SK-N-SH (cell line): ENCODE measurements at regions not wholly inside any gene's neighbourhood (a gene's known extent, or its start where the extent isn't known, plus 50 kb on each side); places are given as distances from the start of the nearest gene placed in this dataset.

Experiments
- CTCF ChIA-PET: fragments of 300-600, 350-600 bp; formaldehyde crosslinking; extraction: SDS; loops from one replicate; lab custom pipeline; 2021; lab: Yijun Ruan, JAX
- POLR2A ChIA-PET: fragments of 350-600 bp; sonication (Branson Sonifier 250); formaldehyde crosslinking; extraction: SDS; loops from one replicate; lab custom pipeline; 2020; ENCODE audit warnings: antibody characterized with exemption, inconsistent platforms; lab: Yijun Ruan, JAX
- DNase-seq: peaks from one replicate; pipeline ENCODE4 v3.0.0; 2012
- H2AFZ ChIP-seq: fragments of 200-600 bp; sonication (generic); 2 replicates; pipeline ENCODE4 v1.8.1; 2016; ENCODE audit warnings: antibody characterized with exemption, mild to moderate bottlenecking, low read depth
- H3F3A ChIP-seq: fragments of 200-600 bp; sonication (generic); replicated peaks from 2 replicates; pipeline ENCODE3; 2016; ENCODE audit warnings: antibody characterized with exemption, mild to moderate bottlenecking; ENCODE audit not compliant: insufficient read depth
- H3K27ac ChIP-seq, 2 experiments: fragments of 200-500 bp in 1 of 2; fragments of 200-600 bp in 1 of 2; sonication (Bioruptor generic) in 1 of 2; sonication (generic), shearing (Covaris generic) in 1 of 2; 2 replicates each; pipeline versions ENCODE4 v1.5.1 to v1.6.1; 2014 to 2016; ENCODE audit warnings: low read depth in 2 of 2, inconsistent platforms in 1 of 2, low read length in 1 of 2, mild to moderate bottlenecking in 1 of 2, mixed read lengths in 1 of 2
- H3K27me3 ChIP-seq: fragments of 200-600 bp; sonication (generic), shearing (Covaris generic); 2 replicates; pipeline ENCODE4 v1.6.1; 2016; ENCODE audit warnings: mixed run types; ENCODE audit not compliant: insufficient read depth
- H3K36me3 ChIP-seq, 2 experiments: fragments of 200-500 bp in 1 of 2; fragments of 200-600 bp in 1 of 2; sonication (Bioruptor generic) in 1 of 2; sonication (generic) in 1 of 2; replicated peaks in 1 of 2; 2 replicates each; pipeline versions ENCODE3 to v1.5.1; 2014 to 2016; ENCODE audit warnings: low read length in 1 of 2, mild to moderate bottlenecking in 1 of 2; ENCODE audit not compliant: insufficient read depth in 2 of 2, control insufficient read depth in 1 of 2
- H3K4me1 ChIP-seq, 2 experiments: fragments of 200-500 bp in 1 of 2; fragments of 200-600 bp in 1 of 2; sonication (Bioruptor generic) in 1 of 2; sonication (generic), shearing (Covaris generic) in 1 of 2; 2 replicates each; pipeline versions ENCODE4 v1.5.1 to v1.6.1; 2014 to 2016; ENCODE audit warnings: low read depth in 1 of 2, low read length in 1 of 2, mixed run types in 1 of 2; ENCODE audit not compliant: insufficient read depth in 2 of 2, control insufficient read depth in 1 of 2
- H3K4me2 ChIP-seq: fragments of 200-600 bp; sonication (generic), shearing (Covaris generic); 2 replicates; pipeline ENCODE4 v1.6.1; 2017; ENCODE audit warnings: mixed run types
- H3K4me3 ChIP-seq, 2 experiments: fragments of 200-500 bp in 1 of 2; fragments of 200-600 bp in 1 of 2; sonication (Bioruptor generic) in 1 of 2; sonication (generic), shearing (Covaris generic) in 1 of 2; 2 replicates each; pipeline versions ENCODE4 v1.5.1 to v1.8.1; 2014 to 2016; ENCODE audit warnings: low read depth in 2 of 2, inconsistent platforms in 1 of 2, low read length in 1 of 2, mild to moderate bottlenecking in 1 of 2, mixed read lengths in 1 of 2, moderate library complexity in 1 of 2
- H3K79me2 ChIP-seq: fragments of 200-600 bp; sonication (generic); 2 replicates; pipeline ENCODE4 v1.8.1; 2017; ENCODE audit warnings: mild to moderate bottlenecking; ENCODE audit not compliant: insufficient read depth
- H3K9ac ChIP-seq: fragments of 200-600 bp; sonication (generic); 2 replicates; pipeline ENCODE4 v1.6.1; 2017; ENCODE audit warnings: mixed run types
- H3K9me2 ChIP-seq: fragments of 200-600 bp; sonication (generic); 2 replicates; pipeline ENCODE4 v1.6.1; 2017; ENCODE audit warnings: mixed run types
- H3K9me3 ChIP-seq: fragments of 200-600 bp; sonication (generic); 2 replicates; pipeline ENCODE4 v1.6.1; 2017; ENCODE audit warnings: mixed run types, mild to moderate bottlenecking, moderate library complexity
- H4K20me1 ChIP-seq: fragments of 200-600 bp; sonication (generic); 2 replicates; pipeline ENCODE4 v1.6.1; 2017; ENCODE audit warnings: mild to moderate bottlenecking, mixed run types; ENCODE audit not compliant: insufficient read depth
- ELF1 ChIP-seq: IDR thresholded peaks from 2 replicates; pipeline ENCODE4 v1.4.0; 2012
- EP300 ChIP-seq, 2 experiments: IDR thresholded peaks; 2 replicates each; pipeline versions ENCODE4 v1.4.0 to v1.6.1; 2012; ENCODE audit warnings: borderline replicate concordance in 1 of 2, low read depth in 1 of 2, low read length in 1 of 2
- EZH2phosphoT487 ChIP-seq: fragments of 200-600 bp; sonication (generic); IDR thresholded peaks from 2 replicates; pipeline ENCODE4 v1.6.1; 2017; ENCODE audit warnings: low read depth, mixed run types, mild to moderate bottlenecking, antibody characterized with exemption, moderate library complexity, borderline replicate concordance
- FOSL2 ChIP-seq: IDR thresholded peaks from 2 replicates; pipeline ENCODE4 v1.4.0; 2012; ENCODE audit warnings: low read depth, mild to moderate bottlenecking, moderate library complexity, borderline replicate concordance
- FOXJ3 ChIP-seq: sonication (generic); formaldehyde crosslinking; IDR thresholded peaks from 2 replicates; pipeline ENCODE4 v1.5.1; 2020; ENCODE audit warnings: mild to moderate bottlenecking, missing genetic modification reagents
- GABPA ChIP-seq: IDR thresholded peaks from 2 replicates; pipeline ENCODE4 v1.4.0; 2012; ENCODE audit warnings: low read depth, mild to moderate bottlenecking
- GATA2 ChIP-seq: sonication (generic); formaldehyde crosslinking; IDR thresholded peaks from 2 replicates; pipeline ENCODE4 v1.5.0; 2020; ENCODE audit warnings: mild to moderate bottlenecking, missing genetic modification reagents
- JUND ChIP-seq: IDR thresholded peaks from 2 replicates; pipeline ENCODE4 v1.4.0; 2012
- MAX ChIP-seq: IDR thresholded peaks from 2 replicates; pipeline ENCODE4 v1.4.0; 2012; ENCODE audit warnings: low read depth
- MEF2A ChIP-seq: IDR thresholded peaks from 2 replicates; pipeline ENCODE4 v1.4.0; 2012; ENCODE audit warnings: low read depth, borderline replicate concordance
- MXI1 ChIP-seq: IDR thresholded peaks from 2 replicates; pipeline ENCODE4 v1.6.1; 2012; ENCODE audit warnings: mild to moderate bottlenecking, low read depth, low read length, improper control_type of control experiment
- PBX3 ChIP-seq: IDR thresholded peaks from 2 replicates; pipeline ENCODE4; 2012
- POLR2AphosphoS5 ChIP-seq: IDR thresholded peaks from 2 replicates; pipeline ENCODE4 v1.6.1; 2012; ENCODE audit warnings: low read depth, low read length
- RAD21 ChIP-seq: IDR thresholded peaks from 2 replicates; pipeline ENCODE4 v1.6.1; 2012; ENCODE audit warnings: mild to moderate bottlenecking, low read length
- REST ChIP-seq: IDR thresholded peaks from 2 replicates; pipeline ENCODE4 v1.6.1; 2012; ENCODE audit warnings: mild to moderate bottlenecking, low read depth, low read length, moderate library complexity
- RXRA ChIP-seq: IDR thresholded peaks from 2 replicates; pipeline ENCODE4 v1.4.0; 2012; ENCODE audit warnings: low read depth, mild to moderate bottlenecking, borderline replicate concordance
- SMC3 ChIP-seq: IDR thresholded peaks from 2 replicates; pipeline ENCODE4 v1.6.1; 2012; ENCODE audit warnings: low read depth, low read length, improper control_type of control experiment
- TAF1 ChIP-seq: IDR thresholded peaks from 2 replicates; pipeline ENCODE4 v1.6.1; 2012; ENCODE audit warnings: low read depth, mild to moderate bottlenecking, low read length, moderate library complexity, borderline replicate concordance
- TCF12 ChIP-seq: IDR thresholded peaks from 2 replicates; pipeline ENCODE4 v1.4.0; 2012
- TEAD4 ChIP-seq: IDR thresholded peaks from 2 replicates; pipeline ENCODE4 v1.4.0; 2012; ENCODE audit warnings: mild to moderate bottlenecking, borderline replicate concordance; ENCODE audit not compliant: insufficient read depth
- USF1 ChIP-seq: IDR thresholded peaks from 2 replicates; pipeline ENCODE4 v1.4.0; 2012; ENCODE audit warnings: low read depth, borderline replicate concordance
- USF2 ChIP-seq: fragments of 150-350 bp; IDR thresholded peaks from 2 replicates; pipeline ENCODE4 v1.6.1; 2017; ENCODE audit warnings: antibody characterized with exemption, low read length, low read depth, borderline replicate concordance
- YY1 ChIP-seq: IDR thresholded peaks from 2 replicates; pipeline ENCODE4 v1.4.0; 2012; ENCODE audit warnings: low read depth, mild to moderate bottlenecking
- WGBS: methylation state at CpG from one replicate; pipeline ENCODE4 v1.1.6; 2017; ENCODE audit warnings: low lambda C conversion rate; 5-methylcytosine and 5-hydroxymethylcytosine counted together

GRCh38 chr4:146098978-146099377, 76.5 kb upstream of the LSM6 start:
- TF ChIP-seq GATA2 = no peak
- no peak for TF ChIP-seq PBX3
- TF ChIP-seq USF1 = no peak
- no peak for TF ChIP-seq EP300 (IDR thresholded peaks at IDR 0.05; ENCODE audit: borderline replicate concordance in 1 of 2, low read depth in 1 of 2, low read length in 1 of 2)
- TF ChIP-seq TEAD4 = no peak
- TF ChIP-seq JUND = no peak
- TF ChIP-seq EZH2phosphoT487 = no peak
- no peak for TF ChIP-seq TAF1
- TF ChIP-seq FOSL2 = no peak
- TF ChIP-seq GABPA = no peak
- no peak for TF ChIP-seq USF2
- no peak for TF ChIP-seq POLR2AphosphoS5
- TF ChIP-seq RAD21 = no peak
- no peak for TF ChIP-seq MXI1
- H3K27me3 ChIP-seq = no peaks in the 10 kb centered on the region
- WGBS = 81% methylated on average over 2 of the region's 2 CpGs
- H3K36me3 ChIP-seq = no peaks in the 10 kb centered on the region
- no peak overlapping the region for H3K4me3 ChIP-seq
- H3K4me1 ChIP-seq = no peaks in the 10 kb centered on the region
- no peak for DNase-seq
- no peaks in the 10 kb centered on the region for H3K9me2 ChIP-seq
- POLR2A ChIA-PET = no interaction called here
- H3K9me3 ChIP-seq = no peaks in the 10 kb centered on the region
- no peak overlapping the region; the same call in 1 of the 2 replicates for H2AFZ ChIP-seq
- no peaks in the 10 kb centered on the region for H3F3A ChIP-seq
- no peak overlapping the region for H3K27ac ChIP-seq
- no peaks in the 10 kb centered on the region for H4K20me1 ChIP-seq
- no peak overlapping the region for H3K9ac ChIP-seq
- CTCF ChIA-PET = interaction anchor here (1.5 kb wide), 1 partner anchor 12 kb away, joined by 3 read pairs; no protein-coding TSS in a partner anchor
- no peaks in the 10 kb centered on the region for H3K79me2 ChIP-seq
- no peak overlapping the region for H3K4me2 ChIP-seq

- Histone ChIP-seq H2AFZ (no peak overlapping the region), H4K20me1 (no peaks in the 10 kb centered on the region), H3K4me3 (no peak overlapping the region), H3K79me2 (no peaks in the 10 kb centered on the region), H3K36me3 (no peaks in the 10 kb centered on the region), H3K27me3 (no peaks in the 10 kb centered on the region), H3K4me2 (no peak overlapping the region), H3F3A (no peaks in the 10 kb centered on the region), H3K4me1 (no peaks in the 10 kb centered on the region), H3K27ac (no peak overlapping the region), H3K9ac (no peak overlapping the region), H3K9me3 (no peaks in the 10 kb centered on the region), H3K9me2 (no peaks in the 10 kb centered on the region)
- WGBS = 82% methylated on average over 1 of the region's 1 CpG
- no peak for DNase-seq
- CTCF ChIA-PET = no interaction called here
- POLR2A ChIA-PET = no interaction called here
- TF ChIP-seq ELF1 (no peak), PBX3 (no peak), YY1 (no peak), FOXJ3 (CRISPR knock-in tag) (no peak), EZH2phosphoT487 (no peak), SMC3 (no peak), MEF2A (no peak), MAX (no peak), REST (no peak), RXRA (no peak), TCF12 (no peak), EP300 (IDR thresholded peaks at IDR 0.05; ENCODE audit: borderline replicate concordance in 1 of 2, low read depth in 1 of 2, low read length in 1 of 2) (no peak)
Observed at GRCh38 chr4:146098397-146098796, 77.1 kb upstream of the LSM6 start.
